HG02798 (cell line): ENCODE measurements at regions not wholly inside any gene's neighbourhood (a gene's known extent, or its start where the extent isn't known, plus 50 kb on each side); places are given as distances from the start of the nearest gene placed in this dataset.

Source experiments
- ATAC-seq: cut with Tn5 transposase; IDR thresholded peaks from one replicate; pipeline ENCODE4 v1.9.1; 2021; ENCODE audit warnings: mild to moderate bottlenecking; ENCODE audit not compliant: unreplicated experiment, poor library complexity

DNA sequence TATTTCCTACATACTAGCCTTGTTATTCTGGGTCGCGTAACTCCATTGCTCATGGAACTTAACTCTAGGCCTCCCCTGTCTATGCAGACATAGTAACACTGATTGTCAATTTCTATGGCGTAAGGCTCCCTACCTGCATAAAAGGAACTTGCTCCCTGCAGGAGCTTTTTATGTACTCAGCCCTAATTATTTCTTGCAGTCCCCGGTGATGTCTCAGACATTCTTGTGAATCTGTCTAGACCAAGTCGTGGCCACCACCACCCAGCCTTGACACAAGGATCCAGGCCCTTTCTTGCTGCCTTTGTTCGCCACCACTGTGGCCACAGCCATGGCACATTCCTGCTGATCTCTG is 189.5 kb upstream of the CTAGE1 start:
- no peak for ATAC-seq

DNA sequence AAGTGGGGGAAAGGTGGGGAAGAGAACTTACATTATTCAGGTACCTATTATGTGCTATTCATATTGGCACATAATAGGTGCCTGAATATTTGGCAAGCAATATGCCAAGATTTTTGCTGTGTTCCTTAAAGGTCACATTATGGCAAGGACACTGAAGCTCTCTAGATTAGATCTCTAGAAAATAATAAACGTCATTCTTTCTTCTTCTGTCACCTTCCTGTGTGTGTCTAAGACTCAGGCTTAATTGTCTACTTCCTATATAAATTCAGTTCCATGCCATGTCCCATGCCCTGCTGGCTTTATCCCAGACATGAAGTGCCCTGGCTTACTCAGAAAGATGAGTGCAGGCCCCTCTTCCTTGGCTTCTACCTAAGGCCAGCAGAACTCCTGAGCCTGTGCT is 191.1 kb upstream of the CTAGE1 start:
- no peak for ATAC-seq

DNA sequence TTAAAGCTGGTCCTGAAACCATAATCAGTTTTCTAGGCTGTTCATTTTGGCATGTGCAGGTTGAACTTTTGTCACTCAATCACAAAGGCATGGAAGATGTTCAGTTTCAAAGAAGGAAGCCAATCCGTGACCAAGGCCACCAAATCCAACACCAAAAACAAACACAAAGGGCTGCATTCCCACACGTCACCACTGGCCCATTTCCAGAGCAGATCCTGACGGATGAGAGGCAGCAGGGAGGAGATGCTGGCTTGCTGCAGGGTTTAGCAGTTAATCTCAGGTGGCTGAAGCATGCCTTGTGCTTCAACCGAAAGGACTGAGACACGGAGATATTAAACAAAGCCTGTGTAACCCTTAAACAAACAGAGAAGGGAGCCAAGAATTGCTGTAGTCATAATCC is 191.9 kb upstream of the CTAGE1 start:
- ATAC-seq = no peak

GRCh38 chr18:22613058-22613690 is 195.5 kb upstream of the CTAGE1 start:
- no peak for ATAC-seq

DNA sequence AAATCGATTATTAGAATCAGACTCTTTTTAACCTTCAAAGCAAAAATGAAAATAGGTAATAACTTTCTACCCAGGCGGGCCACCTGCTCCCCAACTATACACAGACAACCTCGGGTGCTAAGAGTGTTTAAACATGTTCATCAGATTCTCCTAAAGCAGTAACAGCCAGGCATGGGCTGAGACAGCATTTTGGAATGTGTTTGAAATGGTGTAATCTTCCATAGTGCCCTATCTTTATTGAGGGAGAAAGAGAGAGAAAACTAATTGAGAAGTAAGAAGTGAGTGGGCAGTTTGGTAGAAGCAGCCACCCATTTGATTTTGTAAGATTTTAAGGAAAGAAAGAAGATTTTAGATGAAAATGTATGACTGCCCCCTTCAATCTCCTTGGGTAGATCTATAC is 196.1 kb upstream of the CTAGE1 start:
- no peak for ATAC-seq

- ATAC-seq = no peak
Observed at GRCh38 chr18:22623513-22623912, 205.8 kb upstream of the CTAGE1 start.

- ATAC-seq = no peak
Observed at GRCh38 chr18:22624176-22624575, 206.5 kb upstream of the CTAGE1 start.

DNA sequence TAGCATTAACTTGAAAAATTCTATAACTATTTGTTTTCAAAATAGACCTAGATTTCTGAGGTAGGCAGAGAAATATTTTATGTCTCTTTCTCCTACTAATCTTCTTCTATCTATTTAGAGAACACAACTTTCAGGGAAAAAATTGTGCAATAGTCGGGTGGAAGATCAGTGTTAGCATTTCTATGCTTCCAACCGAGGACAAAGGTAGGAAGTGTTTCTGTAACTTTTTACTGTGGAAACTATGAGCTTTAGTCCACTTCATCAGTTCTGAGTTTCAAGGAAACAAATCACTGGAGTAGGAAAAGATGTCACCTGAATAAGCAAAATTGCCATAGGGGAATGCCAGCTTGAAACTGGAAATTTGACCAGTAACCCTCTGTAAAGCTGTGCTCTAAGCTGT is 207.7 kb upstream of the CTAGE1 start:
- no peak for ATAC-seq

- ATAC-seq = no peak
Observed at GRCh38 chr18:22626771-22627170, 209.1 kb upstream of the CTAGE1 start.

- ATAC-seq = no peak
Observed at GRCh38 chr18:22627506-22627905, 209.8 kb upstream of the CTAGE1 start.

- no peak for ATAC-seq
Observed at GRCh38 chr18:22628795-22629510, 211.2 kb upstream of the CTAGE1 start.

DNA sequence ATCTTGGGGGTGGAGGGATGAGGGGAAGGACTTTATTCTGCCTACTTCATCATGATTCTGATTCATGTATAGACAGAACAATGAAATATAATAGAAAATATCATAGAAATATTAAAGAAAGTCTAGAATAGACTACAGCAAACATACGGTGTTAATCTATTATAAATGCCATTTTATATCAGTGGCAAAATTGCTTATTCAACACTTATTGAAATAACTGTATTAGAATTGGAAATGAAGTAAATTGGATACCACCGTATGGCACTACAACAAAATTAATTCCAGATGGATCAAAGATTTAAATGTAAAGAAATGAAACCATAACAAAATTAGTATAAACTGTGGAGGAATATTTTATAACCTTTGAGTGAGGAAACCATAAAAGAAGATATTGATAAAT is 213.3 kb upstream of the CTAGE1 start:
- no peak for ATAC-seq

- no peak for ATAC-seq
Observed at GRCh38 chr18:22632191-22632590, 214.5 kb upstream of the CTAGE1 start.

GRCh38 chr18:22634464-22634863 is 216.7 kb upstream of the CTAGE1 start:
- no peak for ATAC-seq

- ATAC-seq = no peak
Observed at GRCh38 chr18:22637787-22638186, 220.1 kb upstream of the CTAGE1 start.

- ATAC-seq = no peak
Observed at GRCh38 chr18:22639026-22639463, 221.3 kb upstream of the CTAGE1 start.

DNA sequence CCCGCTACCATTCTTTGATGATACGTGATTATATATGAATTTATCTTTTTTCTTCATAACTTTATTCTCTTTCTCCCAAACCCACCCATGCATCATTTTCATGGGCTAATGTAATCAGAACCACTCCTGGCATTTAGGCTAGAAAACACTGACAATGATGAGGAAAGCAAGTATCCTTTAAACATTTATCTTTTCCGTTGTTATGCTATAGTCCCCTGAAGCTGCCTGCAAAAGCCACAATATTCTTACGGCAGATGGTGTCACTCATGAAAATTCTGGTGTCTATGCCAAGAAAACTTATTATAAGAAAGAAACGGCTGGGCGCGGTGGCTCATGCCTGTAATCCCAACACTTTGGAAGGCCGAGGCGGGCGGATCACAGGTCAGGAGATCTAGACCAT is 221.8 kb upstream of the CTAGE1 start:
- no peak for ATAC-seq

- no peak for ATAC-seq
Observed at GRCh38 chr18:22640281-22640842, 222.6 kb upstream of the CTAGE1 start.

DNA sequence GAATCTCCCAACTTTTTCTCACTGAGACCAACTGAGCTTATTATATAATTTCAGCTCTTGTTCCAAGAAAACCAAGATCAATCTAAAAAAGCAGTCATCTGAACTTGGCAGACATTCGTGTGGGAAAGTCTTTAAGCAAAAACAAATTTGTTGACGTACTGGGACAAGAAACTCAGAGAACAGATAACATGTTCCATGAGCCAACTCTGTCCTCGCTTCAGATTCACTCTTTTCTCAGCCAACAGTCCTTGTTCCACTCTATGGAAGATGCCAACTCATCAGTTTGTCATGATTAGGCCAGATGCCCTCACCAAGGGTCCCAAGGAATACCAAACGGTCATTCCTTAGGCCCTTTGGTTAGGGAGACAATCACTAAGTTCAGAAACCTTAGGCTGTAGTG is 224.2 kb upstream of the CTAGE1 start:
- ATAC-seq = no peak

GRCh38 chr18:22643731-22644130 is 226.0 kb upstream of the CTAGE1 start:
- ATAC-seq = no peak

DNA sequence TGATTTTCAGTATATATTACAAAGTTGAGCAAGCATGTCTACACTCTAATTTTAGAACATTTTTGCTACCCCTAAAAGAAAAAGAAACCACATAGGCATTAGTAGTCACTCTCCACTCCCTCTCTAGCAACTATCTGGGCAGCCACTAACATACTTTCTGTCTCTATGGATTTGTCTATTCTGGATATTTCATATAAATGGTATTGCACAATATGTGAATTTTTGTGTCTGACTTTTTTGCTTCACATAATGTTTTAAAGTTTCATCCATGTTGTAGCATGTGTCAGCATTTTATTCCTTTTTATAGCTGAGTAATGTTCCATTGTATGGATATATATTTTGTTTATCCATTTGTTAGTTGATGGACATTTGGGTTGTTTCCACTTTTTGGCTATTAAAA is 232.5 kb upstream of the CTAGE1 start:
- ATAC-seq = no peak

DNA sequence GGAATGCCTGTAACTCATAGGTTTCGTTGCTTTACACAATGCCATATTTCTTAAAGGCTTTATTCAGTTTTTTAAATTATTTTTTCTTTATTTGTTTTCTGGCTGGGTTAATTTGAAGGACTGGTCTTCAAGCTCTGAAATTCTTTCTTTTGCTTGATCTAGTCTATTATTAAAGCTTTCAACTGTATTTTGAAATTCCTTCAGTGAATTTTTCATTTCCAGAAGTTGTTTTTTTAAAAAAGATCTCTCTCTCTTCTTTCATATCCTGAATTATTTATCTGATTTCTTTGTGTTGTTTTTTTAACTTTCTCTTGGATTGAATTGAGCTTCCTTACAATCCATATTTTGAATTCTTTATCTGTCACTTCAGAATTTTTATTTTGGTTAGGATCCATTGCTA is 239.9 kb upstream of the CTAGE1 start:
- no peak for ATAC-seq
